ENCODE measurements at regions not wholly inside any gene's neighbourhood (a gene's known extent, or its start where the extent isn't known, plus 50 kb on each side); places are given as distances from the start of the nearest gene placed in this dataset.

- no peak overlapping the region for H3K27ac ChIP-seq
- TF ChIP-seq, protein P1, sequence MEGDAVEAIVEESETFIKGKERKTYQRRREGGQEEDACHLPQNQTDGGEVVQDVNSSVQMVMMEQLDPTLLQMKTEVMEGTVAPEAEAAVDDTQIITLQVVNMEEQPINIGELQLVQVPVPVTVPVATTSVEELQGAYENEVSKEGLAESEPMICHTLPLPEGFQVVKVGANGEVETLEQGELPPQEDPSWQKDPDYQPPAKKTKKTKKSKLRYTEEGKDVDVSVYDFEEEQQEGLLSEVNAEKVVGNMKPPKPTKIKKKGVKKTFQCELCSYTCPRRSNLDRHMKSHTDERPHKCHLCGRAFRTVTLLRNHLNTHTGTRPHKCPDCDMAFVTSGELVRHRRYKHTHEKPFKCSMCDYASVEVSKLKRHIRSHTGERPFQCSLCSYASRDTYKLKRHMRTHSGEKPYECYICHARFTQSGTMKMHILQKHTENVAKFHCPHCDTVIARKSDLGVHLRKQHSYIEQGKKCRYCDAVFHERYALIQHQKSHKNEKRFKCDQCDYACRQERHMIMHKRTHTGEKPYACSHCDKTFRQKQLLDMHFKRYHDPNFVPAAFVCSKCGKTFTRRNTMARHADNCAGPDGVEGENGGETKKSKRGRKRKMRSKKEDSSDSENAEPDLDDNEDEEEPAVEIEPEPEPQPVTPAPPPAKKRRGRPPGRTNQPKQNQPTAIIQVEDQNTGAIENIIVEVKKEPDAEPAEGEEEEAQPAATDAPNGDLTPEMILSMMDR (conservative IDR thresholded peaks at IDR 0.05), result no peak
Measured at GRCh38 chr6:4291453-4292403, 156.4 kb upstream of the ECI2 start.

GRCh38 chr6:4289770-4290320 is 154.5 kb upstream of the ECI2 start:
- TF ChIP-seq, protein P1 (conservative IDR thresholded peaks at IDR 0.05), result no peak
- H3K27ac ChIP-seq, result no peak overlapping the region

GRCh38 chr6:4287811-4288244 is 152.5 kb upstream of the ECI2 start:
- no peak overlapping the region for H3K27ac ChIP-seq
- TF ChIP-seq, protein P1 (conservative IDR thresholded peaks at IDR 0.05), result no peak

DNA sequence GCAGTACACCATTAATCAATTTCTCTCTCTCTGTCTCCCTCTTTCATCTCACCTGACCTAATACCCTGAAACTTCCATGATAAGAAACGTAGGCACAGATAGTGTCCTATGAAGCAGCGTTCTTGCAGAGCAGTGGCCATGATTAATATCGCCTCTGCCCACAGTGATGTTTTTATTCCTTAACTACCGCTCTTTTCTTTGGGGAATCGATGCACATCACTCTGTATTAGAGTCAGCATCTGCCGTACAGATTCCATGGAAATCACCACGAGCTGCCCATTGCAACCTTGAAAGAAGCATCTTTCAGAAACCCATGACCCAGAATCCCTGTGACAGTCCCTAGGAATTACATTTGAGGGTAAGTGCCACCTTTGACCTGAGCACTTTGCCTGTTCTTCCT is 152.0 kb upstream of the ECI2 start:
- TF ChIP-seq, protein P1 (conservative IDR thresholded peaks at IDR 0.05), result no peak
- H3K27ac ChIP-seq, result no peak overlapping the region

GRCh38 chr6:4282926-4283325 is 147.6 kb upstream of the ECI2 start:
- TF ChIP-seq, protein P1 (conservative IDR thresholded peaks at IDR 0.05), result no peak
- no peak overlapping the region for H3K27ac ChIP-seq

DNA sequence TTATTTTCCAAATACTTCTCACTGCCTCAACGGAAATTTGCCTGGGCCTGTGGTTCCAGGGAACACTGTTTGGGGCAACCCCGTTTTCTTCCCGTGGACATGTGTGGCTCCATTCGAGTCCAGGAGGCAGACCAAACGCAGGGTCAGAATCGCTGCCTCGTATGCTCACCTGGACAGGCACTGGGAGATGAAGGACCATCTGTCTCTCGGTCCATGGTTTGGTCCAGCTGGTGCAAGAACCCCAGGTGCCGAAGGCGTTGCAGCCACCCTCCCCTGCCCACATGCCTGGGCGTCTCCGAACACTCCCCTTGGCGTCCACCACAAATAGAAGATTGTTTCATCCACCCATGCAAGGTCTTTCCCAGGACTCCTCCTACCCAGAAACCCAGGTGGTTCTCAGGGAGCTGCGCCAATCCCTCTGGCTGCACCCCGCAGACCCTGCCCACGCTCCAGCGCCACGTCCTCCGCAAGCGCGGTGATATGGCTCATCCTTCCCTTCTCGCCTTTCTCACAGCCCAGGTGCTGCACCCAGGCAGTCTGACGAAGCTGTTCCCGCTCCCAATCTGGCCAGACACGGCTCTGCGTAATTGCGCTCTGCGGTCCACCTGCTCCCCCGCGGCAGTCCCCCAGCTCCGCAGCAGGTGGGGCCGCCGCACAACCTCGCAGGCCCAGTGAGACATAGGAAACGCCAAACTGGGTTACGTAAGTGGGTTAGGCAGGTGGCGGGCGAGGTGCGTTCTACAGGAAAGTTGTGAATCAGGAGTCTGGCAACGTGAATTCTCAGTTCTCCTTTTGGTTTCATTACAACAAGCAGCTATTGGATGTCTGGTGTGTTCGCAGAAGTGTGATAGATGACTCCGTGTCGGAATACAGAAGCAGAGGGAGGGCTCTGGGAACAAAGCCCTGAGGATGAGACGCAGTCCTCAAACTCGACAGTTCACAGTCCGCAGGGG is 146.2 kb upstream of the ECI2 start:
- H3K27ac ChIP-seq, result no peak overlapping the region
- TF ChIP-seq, protein P1 (conservative IDR thresholded peaks at IDR 0.05), result peak; percentile 63

DNA sequence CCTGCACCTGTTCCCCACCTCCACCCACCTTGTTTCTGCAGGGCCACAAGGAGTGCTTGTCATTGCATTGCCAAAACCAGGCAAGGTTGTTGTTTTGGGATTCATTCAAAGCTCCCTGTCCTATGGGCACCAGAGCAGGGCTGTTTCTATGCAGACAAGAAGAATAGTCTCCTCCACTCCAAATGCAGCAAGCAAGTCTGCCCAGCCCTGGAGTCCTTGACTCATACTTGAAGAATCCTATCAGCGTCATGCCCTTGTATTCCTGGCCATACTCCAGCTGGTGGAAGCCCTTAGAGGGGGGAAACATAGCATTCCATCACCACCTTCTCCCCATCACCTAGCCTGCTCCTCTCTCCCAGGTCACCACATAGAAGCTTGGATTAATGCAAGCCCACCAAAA is 145.3 kb upstream of the ECI2 start:
- H3K27ac ChIP-seq, result no peak overlapping the region
- TF ChIP-seq, protein P1 (conservative IDR thresholded peaks at IDR 0.05), result no peak

Data from VCaP (cell line).